ENCODE measurements at regions not wholly inside any gene's neighbourhood (a gene's known extent, or its start where the extent isn't known, plus 50 kb on each side); places are given as distances from the start of the nearest gene placed in this dataset.

- Histone ChIP-seq H3K27me3 (replicated peaks; ENCODE audit: insufficient read depth, low read length) (no peaks in the 10 kb centered on the region), H3K79me2 (ENCODE audit: low read length) (no peaks in the 10 kb centered on the region), H3K4me1 (ENCODE audit: low read length) (no peaks in the 10 kb centered on the region), H3K9me3 (replicated peaks; ENCODE audit: insufficient read depth, low read length) (no peaks in the 10 kb centered on the region), H3K9me2 (replicated peaks; ENCODE audit: insufficient read depth, low read length) (no peaks in the 10 kb centered on the region), H3K36me3 (replicated peaks; ENCODE audit: insufficient read depth, low read length) (no peaks in the 10 kb centered on the region), H3F3A (ENCODE audit: insufficient read depth, low read length) (no peaks in the 10 kb centered on the region), H3K9ac (ENCODE audit: low read length) (no peak overlapping the region), H4K20me1 (ENCODE audit: insufficient read depth, low read length) (no peaks in the 10 kb centered on the region), H2AFZ (ENCODE audit: low read length) (no peak overlapping the region), H3K4me3 (ENCODE audit: low read length) (no peak overlapping the region), H3K4me2 (ENCODE audit: low read depth, low read length) (no peak overlapping the region), H3K27ac (ENCODE audit: low read length) (no peak overlapping the region)
- no peak for DNase-seq
- TF ChIP-seq EZH2 (optimal IDR thresholded peaks at IDR 0.05; ENCODE audit: low read depth, low read length) = no peak
- TF ChIP-seq EZH2phosphoT487 (IDR thresholded peaks at IDR 0.05; ENCODE audit: low read length) = no peak
- no peak for TF ChIP-seq CTCF (IDR thresholded peaks at IDR 0.05; ENCODE audit: low read length)
These were observed 528.1 kb upstream of the ST8SIA4 start for GRCh38 chr5:101431201-101431600.

- H3K79me2 ChIP-seq (ENCODE audit: low read length) = no peaks in the 10 kb centered on the region
- TF ChIP-seq CTCF (IDR thresholded peaks at IDR 0.05; ENCODE audit: low read length) (no peak), EZH2phosphoT487 (IDR thresholded peaks at IDR 0.05; ENCODE audit: low read length) (no peak), EZH2 (optimal IDR thresholded peaks at IDR 0.05; ENCODE audit: low read depth, low read length) (no peak)
- H3K27ac ChIP-seq (ENCODE audit: low read length) = no peak overlapping the region
These were observed 527.5 kb upstream of the ST8SIA4 start for GRCh38 chr5:101430551-101430950.

GRCh38 chr5:101429241-101429640 is 526.2 kb upstream of the ST8SIA4 start:
- Histone ChIP-seq H3F3A (ENCODE audit: insufficient read depth, low read length) (no peaks in the 10 kb centered on the region), H3K9me3 (replicated peaks; ENCODE audit: insufficient read depth, low read length) (no peaks in the 10 kb centered on the region), H3K4me2 (ENCODE audit: low read depth, low read length) (no peak overlapping the region), H2AFZ (ENCODE audit: low read length) (no peak overlapping the region), H3K4me1 (ENCODE audit: low read length) (no peaks in the 10 kb centered on the region), H3K27me3 (replicated peaks; ENCODE audit: insufficient read depth, low read length) (no peaks in the 10 kb centered on the region), H3K27ac (ENCODE audit: low read length) (no peak overlapping the region), H3K4me3 (ENCODE audit: low read length) (no peak overlapping the region), H3K9ac (ENCODE audit: low read length) (no peak overlapping the region), H4K20me1 (ENCODE audit: insufficient read depth, low read length) (no peaks in the 10 kb centered on the region), H3K79me2 (ENCODE audit: low read length) (no peaks in the 10 kb centered on the region), H3K9me2 (replicated peaks; ENCODE audit: insufficient read depth, low read length) (no peaks in the 10 kb centered on the region), H3K36me3 (replicated peaks; ENCODE audit: insufficient read depth, low read length) (no peaks in the 10 kb centered on the region)
- TF ChIP-seq EZH2 (optimal IDR thresholded peaks at IDR 0.05; ENCODE audit: low read depth, low read length) (no peak), EZH2phosphoT487 (IDR thresholded peaks at IDR 0.05; ENCODE audit: low read length) (no peak), CTCF (IDR thresholded peaks at IDR 0.05; ENCODE audit: low read length) (no peak)
- no peak for DNase-seq

More at GRCh38 chr5:101430551-101430950, 527.5 kb upstream of the ST8SIA4 start:
- Histone ChIP-seq H3K36me3 (replicated peaks; ENCODE audit: insufficient read depth, low read length) (no peaks in the 10 kb centered on the region), H3K27me3 (replicated peaks; ENCODE audit: insufficient read depth, low read length) (no peaks in the 10 kb centered on the region), H3F3A (ENCODE audit: insufficient read depth, low read length) (no peaks in the 10 kb centered on the region), H4K20me1 (ENCODE audit: insufficient read depth, low read length) (no peaks in the 10 kb centered on the region), H3K4me2 (ENCODE audit: low read depth, low read length) (no peak overlapping the region), H3K9me3 (replicated peaks; ENCODE audit: insufficient read depth, low read length) (no peaks in the 10 kb centered on the region), H3K9me2 (replicated peaks; ENCODE audit: insufficient read depth, low read length) (no peaks in the 10 kb centered on the region), H3K9ac (ENCODE audit: low read length) (no peak overlapping the region), H2AFZ (ENCODE audit: low read length) (no peak overlapping the region), H3K4me1 (ENCODE audit: low read length) (no peaks in the 10 kb centered on the region), H3K4me3 (ENCODE audit: low read length) (no peak overlapping the region)
- no peak for DNase-seq
